Neutrophil (primary cell): ENCODE measurements at regions not wholly inside any gene's neighbourhood (a gene's known extent, or its start where the extent isn't known, plus 50 kb on each side); places are given as distances from the start of the nearest gene placed in this dataset.

Experiments used
- H3K27ac ChIP-seq: fragments of 200-600 bp; sonication (generic); 2 replicates; pipeline ENCODE4 v1.5.1; 2016; ENCODE audit warnings: mild to moderate bottlenecking, moderate library complexity
- H3K27me3 ChIP-seq: fragments of 200-600 bp; sonication (generic); 2 replicates; pipeline ENCODE4 v1.6.0; 2016; ENCODE audit warnings: mild to moderate bottlenecking
- H3K36me3 ChIP-seq: fragments of 200-600 bp; sonication (generic); 2 replicates; pipeline ENCODE4 v1.5.1; 2017
- H3K4me1 ChIP-seq, 2 experiments: fragments of 200-600 bp in 1 of 2; sonication (generic) in 1 of 2; 1 replicate in 1 of 2; 2 replicates in 1 of 2; pipeline versions ENCODE4 v1.5.1 to v1.6.1; 2013 to 2016; ENCODE audit warnings: low read depth in 1 of 2, low read length in 1 of 2, mild to moderate bottlenecking in 1 of 2, moderate library complexity in 1 of 2; ENCODE audit not compliant: control insufficient read depth in 1 of 2, insufficient read depth in 1 of 2
- H3K4me3 ChIP-seq, 2 experiments: fragments of 200-600 bp in 1 of 2; sonication (generic) in 1 of 2; 1 replicate in 1 of 2; 2 replicates in 1 of 2; pipeline ENCODE4 v1.5.1; 2013 to 2016; ENCODE audit warnings: low read depth in 1 of 2, low read length in 1 of 2, mild to moderate bottlenecking in 1 of 2, moderate library complexity in 1 of 2
- H3K9me3 ChIP-seq: fragments of 200-600 bp; sonication (generic); 2 replicates; pipeline ENCODE4 v1.5.1; 2016
- TF ChIP-seq, protein P1 (sequence below): fragments of 200-600 bp; sonication (generic); IDR thresholded peaks from 2 replicates; pipeline ENCODE4 v1.5.1; 2016; ENCODE audit warnings: antibody characterized with exemption

DNA sequence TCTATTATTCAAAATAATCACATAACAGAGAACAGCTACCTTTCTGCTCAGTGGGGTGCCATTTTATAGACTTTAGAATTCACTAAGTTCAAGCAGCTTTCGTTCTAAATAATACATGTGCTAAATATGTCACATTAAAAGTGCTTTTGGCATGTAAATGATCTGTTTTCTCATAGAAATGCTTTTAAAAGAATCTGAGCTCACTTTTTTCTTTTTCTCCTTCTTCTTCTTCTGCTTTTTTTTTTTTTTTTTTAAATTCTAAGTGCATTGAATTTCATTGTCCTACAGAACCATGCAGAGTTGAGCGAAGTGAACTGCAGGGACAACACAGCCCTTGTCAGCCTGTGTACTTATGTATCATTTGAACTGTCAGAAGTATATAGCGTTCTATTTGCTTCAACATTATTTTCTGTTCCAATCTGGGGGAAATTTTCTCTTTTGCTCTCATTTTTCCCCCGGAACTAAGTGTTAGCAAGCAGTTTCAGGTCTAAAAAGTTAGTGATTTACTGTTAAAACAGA, 193.8 kb upstream of the TMCO5A start:
- H3K4me1 ChIP-seq: no peaks in the 10 kb centered on the region
- H3K27me3 ChIP-seq: no peaks in the 10 kb centered on the region
- no peaks in the 10 kb centered on the region for H3K36me3 ChIP-seq
- no peak overlapping the region for H3K4me3 ChIP-seq
- H3K9me3 ChIP-seq: no peaks in the 10 kb centered on the region
- H3K27ac ChIP-seq: no peak overlapping the region
- TF ChIP-seq, protein P1, sequence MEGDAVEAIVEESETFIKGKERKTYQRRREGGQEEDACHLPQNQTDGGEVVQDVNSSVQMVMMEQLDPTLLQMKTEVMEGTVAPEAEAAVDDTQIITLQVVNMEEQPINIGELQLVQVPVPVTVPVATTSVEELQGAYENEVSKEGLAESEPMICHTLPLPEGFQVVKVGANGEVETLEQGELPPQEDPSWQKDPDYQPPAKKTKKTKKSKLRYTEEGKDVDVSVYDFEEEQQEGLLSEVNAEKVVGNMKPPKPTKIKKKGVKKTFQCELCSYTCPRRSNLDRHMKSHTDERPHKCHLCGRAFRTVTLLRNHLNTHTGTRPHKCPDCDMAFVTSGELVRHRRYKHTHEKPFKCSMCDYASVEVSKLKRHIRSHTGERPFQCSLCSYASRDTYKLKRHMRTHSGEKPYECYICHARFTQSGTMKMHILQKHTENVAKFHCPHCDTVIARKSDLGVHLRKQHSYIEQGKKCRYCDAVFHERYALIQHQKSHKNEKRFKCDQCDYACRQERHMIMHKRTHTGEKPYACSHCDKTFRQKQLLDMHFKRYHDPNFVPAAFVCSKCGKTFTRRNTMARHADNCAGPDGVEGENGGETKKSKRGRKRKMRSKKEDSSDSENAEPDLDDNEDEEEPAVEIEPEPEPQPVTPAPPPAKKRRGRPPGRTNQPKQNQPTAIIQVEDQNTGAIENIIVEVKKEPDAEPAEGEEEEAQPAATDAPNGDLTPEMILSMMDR: no peak

DNA sequence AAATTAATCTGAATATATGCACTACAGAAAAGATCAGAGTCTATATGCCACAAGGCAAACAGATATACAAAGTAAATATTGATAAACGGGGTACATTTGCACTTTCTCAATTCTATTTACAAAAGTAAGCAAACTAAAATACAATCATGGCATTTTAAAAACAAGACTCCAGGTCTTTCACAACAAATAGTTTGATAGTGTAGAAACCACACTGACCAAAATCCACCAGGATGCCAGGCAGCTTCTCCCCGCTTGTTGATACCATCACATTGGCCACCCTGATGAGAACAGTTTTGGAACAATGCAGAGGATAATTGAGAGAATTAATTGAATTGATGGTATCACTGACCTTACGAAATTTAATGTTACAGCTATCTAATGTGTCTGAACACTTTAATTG, 190.6 kb upstream of the TMCO5A start:
- Histone ChIP-seq H3K4me3 (no peak overlapping the region), H3K9me3 (no peaks in the 10 kb centered on the region), H3K27ac (no peak overlapping the region), H3K27me3 (no peaks in the 10 kb centered on the region), H3K36me3 (no peaks in the 10 kb centered on the region), H3K4me1 (no peaks in the 10 kb centered on the region)
- TF ChIP-seq, protein P1: no peak

DNA sequence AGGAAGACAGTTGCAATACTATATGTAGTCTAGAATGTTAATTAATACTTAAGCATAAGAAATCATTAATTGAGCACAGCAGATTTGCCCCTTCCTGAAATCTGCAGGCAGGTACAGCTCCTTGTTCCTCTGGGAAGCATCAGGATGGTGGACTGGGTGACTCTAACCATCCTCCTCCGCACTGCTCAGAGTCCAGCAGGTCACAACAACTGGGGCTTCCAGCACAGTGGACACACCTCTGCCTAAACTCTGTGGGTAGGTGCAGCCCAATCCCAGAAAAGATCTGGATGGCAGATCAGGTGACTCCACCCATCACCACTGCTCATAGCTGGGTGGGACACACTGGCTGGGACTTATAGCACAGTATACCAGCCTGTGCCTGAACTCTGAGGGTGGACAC, 189.9 kb upstream of the TMCO5A start:
- H3K27ac ChIP-seq: no peak overlapping the region
- TF ChIP-seq, protein P1: no peak
- no peaks in the 10 kb centered on the region for H3K9me3 ChIP-seq
- H3K4me1 ChIP-seq: no peaks in the 10 kb centered on the region
- H3K27me3 ChIP-seq: no peaks in the 10 kb centered on the region
- no peaks in the 10 kb centered on the region for H3K36me3 ChIP-seq
- no peak overlapping the region for H3K4me3 ChIP-seq

DNA sequence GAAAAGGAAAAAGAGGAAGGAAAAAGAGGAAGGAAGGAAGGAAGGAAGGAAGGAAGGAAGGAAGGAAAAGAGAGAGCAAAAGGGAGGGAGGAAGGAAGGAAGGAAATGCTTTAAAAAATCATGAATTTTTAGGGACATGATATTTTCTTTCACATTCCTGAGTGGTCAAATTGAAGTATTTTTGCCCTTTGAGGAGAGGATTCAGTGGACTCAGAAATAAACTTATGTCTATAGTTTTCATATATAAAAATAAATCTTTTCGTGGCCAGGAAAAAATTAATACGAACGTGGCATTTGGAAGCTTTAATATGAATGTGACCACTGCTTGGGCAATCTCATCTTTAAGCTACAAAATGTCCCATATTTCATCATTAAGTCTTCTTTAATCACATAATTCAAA, 183.0 kb upstream of the TMCO5A start:
- TF ChIP-seq, protein P1: no peak
- no peaks in the 10 kb centered on the region for H3K9me3 ChIP-seq
- no peaks in the 10 kb centered on the region for H3K27me3 ChIP-seq
- H3K4me1 ChIP-seq: no peaks in the 10 kb centered on the region
- H3K4me3 ChIP-seq: no peak overlapping the region
- no peak overlapping the region for H3K27ac ChIP-seq
- no peaks in the 10 kb centered on the region for H3K36me3 ChIP-seq

DNA sequence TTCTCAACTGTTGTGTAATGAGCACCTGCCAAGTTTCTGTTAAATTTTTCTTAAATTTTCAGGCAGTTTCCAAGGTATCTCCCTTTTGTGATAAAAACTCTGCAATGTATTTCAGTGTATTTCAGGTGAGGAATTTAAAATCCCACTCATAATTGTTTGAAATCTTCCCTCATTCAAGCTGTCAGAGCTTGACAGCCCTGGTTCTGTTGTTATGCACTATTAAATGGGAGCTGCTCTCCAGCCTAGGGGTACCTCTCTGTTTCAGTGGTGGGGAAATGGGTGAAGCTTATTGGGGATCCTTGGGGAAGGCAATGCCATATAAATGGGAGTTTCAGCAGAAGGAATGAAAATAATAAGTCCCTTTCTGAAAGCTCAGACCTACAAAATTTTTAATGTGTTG, 178.0 kb upstream of the TMCO5A start:
- Histone ChIP-seq H3K27ac (no peak overlapping the region), H3K4me1 (no peaks in the 10 kb centered on the region), H3K9me3 (no peaks in the 10 kb centered on the region), H3K36me3 (no peaks in the 10 kb centered on the region), H3K4me3 (no peak overlapping the region), H3K27me3 (no peaks in the 10 kb centered on the region)
- TF ChIP-seq, protein P1: no peak

DNA sequence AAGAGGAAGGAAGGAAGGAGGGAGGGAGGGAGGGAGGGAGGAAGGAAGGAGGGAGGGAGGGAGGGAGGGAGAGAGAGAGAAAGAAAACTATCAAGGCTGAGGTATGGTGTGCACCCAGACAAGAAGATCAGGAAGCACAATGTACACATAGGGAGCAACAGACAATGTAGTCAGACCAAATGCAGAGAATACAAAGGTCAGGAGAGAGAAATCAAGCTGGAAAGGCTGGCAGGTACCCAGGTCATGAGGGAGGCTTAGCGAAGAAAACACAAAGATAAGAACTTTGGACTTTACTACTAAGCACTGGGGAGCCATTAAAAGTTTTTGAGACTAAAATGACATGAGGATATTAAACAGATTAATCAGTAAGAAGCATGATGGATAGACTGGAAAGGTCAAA, 176.0 kb upstream of the TMCO5A start:
- Histone ChIP-seq H3K4me1 (no peaks in the 10 kb centered on the region), H3K27ac (no peak overlapping the region), H3K9me3 (no peaks in the 10 kb centered on the region), H3K4me3 (no peak overlapping the region), H3K27me3 (no peaks in the 10 kb centered on the region), H3K36me3 (no peaks in the 10 kb centered on the region)
- TF ChIP-seq, protein P1: no peak
